ENCODE measurements at regions not wholly inside any gene's neighbourhood (a gene's known extent, or its start where the extent isn't known, plus 50 kb on each side); places are given as distances from the start of the nearest gene placed in this dataset.

DNA sequence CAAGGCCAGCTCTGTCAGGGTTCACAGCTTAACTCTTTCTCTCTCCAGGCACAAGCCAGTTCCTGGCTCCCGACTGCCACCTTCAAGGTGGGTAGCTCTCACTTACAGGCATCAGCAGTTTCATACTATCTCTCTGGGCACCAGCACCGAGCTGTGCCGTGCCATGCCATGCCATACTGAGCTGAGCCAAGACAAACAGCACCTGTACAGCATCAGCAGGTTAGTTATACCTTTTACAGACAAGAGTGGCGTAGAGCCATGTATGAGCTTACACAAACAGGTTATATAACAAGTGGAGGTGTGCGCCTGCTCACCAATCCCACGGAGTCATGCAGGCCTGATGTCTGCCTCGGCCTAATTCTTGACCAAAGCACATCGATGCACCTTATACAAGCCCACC lies 1098.7 kb downstream of the AACS start:
- no peak for DNase-seq
- Histone ChIP-seq H3K27me3 (replicated peaks) (no peaks in the 10 kb centered on the region), H3K36me3 (replicated peaks) (no peaks in the 10 kb centered on the region), H3K27ac (no peak overlapping the region), H3K4me3 (ENCODE audit: low read depth, low read length) (no peak overlapping the region)
- TF ChIP-seq, protein P1, sequence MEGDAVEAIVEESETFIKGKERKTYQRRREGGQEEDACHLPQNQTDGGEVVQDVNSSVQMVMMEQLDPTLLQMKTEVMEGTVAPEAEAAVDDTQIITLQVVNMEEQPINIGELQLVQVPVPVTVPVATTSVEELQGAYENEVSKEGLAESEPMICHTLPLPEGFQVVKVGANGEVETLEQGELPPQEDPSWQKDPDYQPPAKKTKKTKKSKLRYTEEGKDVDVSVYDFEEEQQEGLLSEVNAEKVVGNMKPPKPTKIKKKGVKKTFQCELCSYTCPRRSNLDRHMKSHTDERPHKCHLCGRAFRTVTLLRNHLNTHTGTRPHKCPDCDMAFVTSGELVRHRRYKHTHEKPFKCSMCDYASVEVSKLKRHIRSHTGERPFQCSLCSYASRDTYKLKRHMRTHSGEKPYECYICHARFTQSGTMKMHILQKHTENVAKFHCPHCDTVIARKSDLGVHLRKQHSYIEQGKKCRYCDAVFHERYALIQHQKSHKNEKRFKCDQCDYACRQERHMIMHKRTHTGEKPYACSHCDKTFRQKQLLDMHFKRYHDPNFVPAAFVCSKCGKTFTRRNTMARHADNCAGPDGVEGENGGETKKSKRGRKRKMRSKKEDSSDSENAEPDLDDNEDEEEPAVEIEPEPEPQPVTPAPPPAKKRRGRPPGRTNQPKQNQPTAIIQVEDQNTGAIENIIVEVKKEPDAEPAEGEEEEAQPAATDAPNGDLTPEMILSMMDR (IDR thresholded peaks at IDR 0.05; ENCODE audit: low read depth, low read length, missing control alignments), result no peak
- in situ Hi-C loops (cut with HindIII; ENCODE audit: low pct_ligation_motif_present, low sequenced_read_pairs), result no loop called here

- H3K4me3 ChIP-seq (ENCODE audit: low read depth, low read length), result no peak overlapping the region
- in situ Hi-C loops (cut with HindIII; ENCODE audit: low pct_ligation_motif_present, low sequenced_read_pairs), result no loop called here
- H3K36me3 ChIP-seq (replicated peaks), result no peaks in the 10 kb centered on the region
- H3K27ac ChIP-seq, result no peak overlapping the region
- DNase-seq, result no peak
- TF ChIP-seq, protein P1 (IDR thresholded peaks at IDR 0.05; ENCODE audit: low read depth, low read length, missing control alignments), result no peak
- no peaks in the 10 kb centered on the region for H3K27me3 ChIP-seq (replicated peaks)
Observed at GRCh38 chr12:126171937-126172559, 1106.8 kb downstream of the AACS start.

DNA sequence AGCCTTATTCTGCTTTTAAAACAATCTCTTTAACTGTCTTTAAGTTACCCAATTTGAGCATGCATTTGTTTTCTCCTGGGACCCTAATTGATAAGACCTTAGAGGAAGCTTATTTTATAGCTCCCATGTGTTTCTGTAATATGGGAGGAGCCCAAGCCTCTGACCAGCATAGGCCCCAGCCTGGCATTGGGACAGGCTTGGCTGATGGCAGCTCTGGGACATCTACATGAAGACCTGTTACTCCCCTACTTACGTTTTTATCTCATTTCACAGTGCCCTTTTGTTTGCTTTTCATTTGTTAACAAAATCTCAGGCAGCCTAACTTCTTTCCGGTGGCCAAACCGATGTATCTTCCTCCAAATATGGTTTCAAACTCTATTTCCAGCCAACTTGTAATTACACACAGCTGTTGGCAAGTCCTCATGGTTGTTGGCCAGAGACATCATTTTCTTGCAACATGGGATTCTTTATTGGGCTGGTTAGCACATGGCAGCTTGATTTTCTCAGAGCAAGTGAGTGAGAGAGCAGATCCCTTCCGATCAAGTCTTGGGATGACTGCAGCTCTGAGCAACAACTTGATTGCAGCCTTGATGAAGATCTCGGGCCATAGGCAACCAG lies 1117.5 kb downstream of the AACS start:
- in situ Hi-C loops (cut with HindIII; ENCODE audit: low pct_ligation_motif_present, low sequenced_read_pairs), result no loop called here
- DNase-seq, result no peak
- Histone ChIP-seq H3K27ac (no peak overlapping the region), H3K27me3 (replicated peaks) (no peaks in the 10 kb centered on the region), H3K36me3 (replicated peaks) (no peaks in the 10 kb centered on the region), H3K4me3 (ENCODE audit: low read depth, low read length) (no peak overlapping the region)
- TF ChIP-seq, protein P1 (IDR thresholded peaks at IDR 0.05; ENCODE audit: low read depth, low read length, missing control alignments), result no peak

GRCh38 chr12:126185025-126185424 lies 1119.8 kb downstream of the AACS start:
- Histone ChIP-seq H3K36me3 (replicated peaks) (no peaks in the 10 kb centered on the region), H3K27me3 (replicated peaks) (no peaks in the 10 kb centered on the region), H3K4me3 (ENCODE audit: low read depth, low read length) (no peak overlapping the region), H3K27ac (no peak overlapping the region)
- TF ChIP-seq, protein P1 (IDR thresholded peaks at IDR 0.05; ENCODE audit: low read depth, low read length, missing control alignments), result no peak
- in situ Hi-C loops (cut with HindIII; ENCODE audit: low pct_ligation_motif_present, low sequenced_read_pairs), result no loop called here
- no peak for DNase-seq

DNA sequence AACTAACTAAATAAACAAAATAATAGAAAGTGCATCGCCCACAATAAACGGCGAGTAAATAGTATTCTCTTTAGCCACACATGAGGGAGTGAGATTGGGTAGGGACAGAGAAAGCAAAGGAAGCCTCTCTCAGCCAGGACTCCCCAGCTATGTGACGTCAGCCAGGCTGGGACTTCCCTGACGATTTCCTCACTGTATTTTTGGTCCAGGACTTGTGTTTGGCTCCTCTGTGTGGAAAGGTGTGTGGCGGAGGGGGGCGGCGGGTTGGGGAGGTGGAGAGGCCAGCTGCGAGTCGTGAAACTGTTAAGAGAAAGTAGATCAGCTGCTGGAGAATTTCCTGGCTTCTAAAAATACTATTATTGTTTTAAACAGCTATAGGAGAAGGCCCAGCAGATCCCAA lies 1124.6 kb downstream of the AACS start:
- in situ Hi-C loops (cut with HindIII; ENCODE audit: low pct_ligation_motif_present, low sequenced_read_pairs), result no loop called here
- TF ChIP-seq, protein P1 (IDR thresholded peaks at IDR 0.05; ENCODE audit: low read depth, low read length, missing control alignments), result no peak

More for the DNA sequence above, 1124.6 kb downstream of the AACS start:
- no peak for DNase-seq
- Histone ChIP-seq H3K27me3 (replicated peaks) (no peaks in the 10 kb centered on the region), H3K4me3 (ENCODE audit: low read depth, low read length) (no peak overlapping the region), H3K27ac (no peak overlapping the region), H3K36me3 (replicated peaks) (no peaks in the 10 kb centered on the region)
